Eye (tissue), 1 donor: ENCODE measurements at regions not wholly inside any gene's neighbourhood (a gene's known extent, or its start where the extent isn't known, plus 50 kb on each side); places are given as distances from the start of the nearest gene placed in this dataset.

Source experiments
- DNase-seq: peaks from one replicate; pipeline ENCODE4 v3.0.0-alpha.2; 2015

- DNase-seq: no peak
Observed at GRCh38 chr15:31474059-31474868, 147.6 kb downstream of the KLF13 start.

- no peak for DNase-seq
Observed at GRCh38 chr15:31476236-31476810, 149.7 kb downstream of the KLF13 start.

DNA sequence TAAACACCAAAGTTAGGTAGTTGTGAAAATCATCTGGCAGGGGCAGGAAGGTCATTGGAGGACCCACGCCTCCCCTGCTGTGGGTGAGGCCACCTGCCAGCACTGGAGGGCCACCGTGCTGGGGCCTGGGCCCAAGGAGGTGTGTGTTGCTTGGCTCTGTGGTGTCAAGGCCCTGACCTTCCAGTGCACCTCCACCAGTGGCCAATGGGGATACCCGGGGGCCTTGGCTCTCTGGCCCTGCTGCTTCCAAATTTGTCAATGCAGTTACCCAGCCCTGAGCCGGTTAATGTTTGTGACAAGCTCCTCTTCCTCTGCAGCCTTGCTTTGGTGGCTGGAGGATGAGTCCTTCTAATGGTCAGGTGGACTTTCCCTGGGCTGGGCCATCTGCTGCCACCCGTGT lies 150.2 kb downstream of the KLF13 start:
- no peak for DNase-seq

- DNase-seq: no peak
Observed at GRCh38 chr15:31477301-31477700, 150.7 kb downstream of the KLF13 start.

GRCh38 chr15:31477851-31478701 lies 151.4 kb downstream of the KLF13 start:
- DNase-seq: no peak

- no peak for DNase-seq
Observed at GRCh38 chr15:31478702-31479221, 152.1 kb downstream of the KLF13 start.

- DNase-seq: no peak
Observed at GRCh38 chr15:31480356-31481025, 153.9 kb downstream of the KLF13 start.

DNA sequence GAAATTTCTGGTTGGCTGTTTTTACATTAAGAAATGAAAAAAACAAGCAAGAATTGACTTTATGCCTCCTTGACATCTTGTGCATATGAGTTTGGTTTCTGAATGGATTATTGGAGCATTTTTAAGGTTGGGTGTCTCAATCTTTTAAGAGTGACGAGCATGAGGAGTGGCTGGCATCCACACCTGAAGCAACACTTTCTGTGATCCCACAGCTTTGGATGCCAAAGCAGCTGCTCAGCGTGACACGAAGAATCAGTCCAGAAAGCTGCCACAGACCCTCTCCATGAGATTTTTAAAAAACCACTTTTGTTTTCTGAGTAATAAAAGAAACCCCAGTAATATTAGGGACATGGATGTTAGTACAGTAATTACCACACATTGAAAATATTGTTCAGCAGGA lies 154.5 kb downstream of the KLF13 start:
- DNase-seq: no peak

DNA sequence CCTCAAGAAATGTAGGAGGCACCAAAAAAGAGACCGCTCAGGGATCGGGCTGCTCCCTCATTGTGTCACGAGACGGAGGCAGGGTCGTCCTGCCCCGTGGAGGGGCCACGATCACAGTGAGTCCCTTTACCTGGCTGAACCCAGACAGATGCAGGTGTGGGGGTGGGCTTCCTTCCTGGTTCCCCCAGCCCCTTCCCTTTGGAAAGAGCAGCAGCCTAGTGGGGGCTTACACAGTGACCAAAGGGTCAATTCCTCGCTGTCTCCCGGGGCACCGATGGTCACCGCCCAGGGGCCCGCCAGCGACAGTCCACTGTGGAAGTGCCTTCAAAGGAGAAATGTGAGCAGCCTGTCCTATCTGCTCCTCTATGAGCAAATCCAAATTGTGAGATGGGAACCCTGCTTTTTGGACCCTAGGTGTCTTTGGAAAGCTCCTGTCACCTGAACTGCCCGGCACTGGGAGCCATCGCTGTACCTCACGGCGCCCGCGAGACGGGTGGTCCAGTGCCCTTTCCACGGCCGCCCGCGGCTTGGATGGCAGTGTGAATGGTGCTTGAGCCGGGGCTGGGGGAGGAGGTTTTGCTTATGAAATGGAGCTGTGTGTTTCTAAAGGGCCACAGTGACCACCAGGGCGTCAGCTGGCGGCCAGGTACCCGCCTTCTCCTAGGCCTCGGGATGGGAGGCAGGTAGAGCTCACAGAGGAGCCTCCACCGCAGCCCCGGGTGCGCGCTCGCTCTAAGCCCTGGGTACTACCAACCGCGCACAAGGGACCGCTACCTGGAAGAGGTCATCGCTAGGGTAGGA lies 155.7 kb downstream of the KLF13 start:
- no peak for DNase-seq

DNA sequence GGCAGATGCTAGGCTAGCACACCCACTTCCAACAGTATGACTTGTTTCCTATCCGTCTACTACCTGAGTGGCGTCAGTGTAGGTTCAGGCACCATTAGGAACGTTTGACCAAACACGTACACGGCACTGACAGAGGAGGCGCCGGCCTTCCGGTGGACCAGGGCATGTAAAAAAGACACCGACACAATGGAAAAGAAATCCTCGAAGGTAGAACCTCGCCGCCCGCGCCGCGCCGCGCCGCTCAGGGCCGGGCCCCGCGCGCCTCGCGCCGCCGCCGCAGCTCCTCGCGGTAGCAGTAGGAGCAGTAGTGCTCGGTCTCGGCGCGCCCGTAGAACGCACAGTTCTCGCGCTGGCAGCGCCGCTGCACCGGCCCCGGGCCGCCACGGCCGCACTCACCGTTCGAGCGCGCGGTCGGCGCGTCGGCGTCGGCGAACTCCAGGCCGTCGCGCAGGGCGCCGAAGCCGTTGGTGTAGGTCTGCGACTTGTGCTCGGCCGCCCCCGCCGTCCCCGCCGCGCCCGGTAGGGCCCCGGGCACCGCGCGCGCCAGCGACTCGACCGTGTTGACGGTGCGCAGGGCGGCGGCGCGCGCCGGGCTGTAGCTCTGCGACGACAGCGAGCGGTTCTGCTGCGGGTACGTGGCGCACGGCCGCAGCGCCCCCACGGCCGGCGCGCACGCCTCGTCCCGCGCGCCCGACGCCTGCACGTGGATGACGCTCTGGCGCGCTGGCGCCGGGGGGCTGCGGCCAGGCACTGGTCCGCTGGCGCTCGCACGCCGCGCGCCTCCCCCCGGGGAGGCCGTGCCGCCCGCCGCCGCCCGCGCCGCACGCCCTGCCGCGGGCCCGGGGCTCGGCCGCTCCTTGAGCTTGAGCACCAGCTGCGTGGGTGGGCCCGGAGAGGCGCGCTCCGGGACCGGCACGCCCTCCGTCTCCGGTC lies 156.7 kb downstream of the KLF13 start:
- DNase-seq: peak; percentile 61

DNA sequence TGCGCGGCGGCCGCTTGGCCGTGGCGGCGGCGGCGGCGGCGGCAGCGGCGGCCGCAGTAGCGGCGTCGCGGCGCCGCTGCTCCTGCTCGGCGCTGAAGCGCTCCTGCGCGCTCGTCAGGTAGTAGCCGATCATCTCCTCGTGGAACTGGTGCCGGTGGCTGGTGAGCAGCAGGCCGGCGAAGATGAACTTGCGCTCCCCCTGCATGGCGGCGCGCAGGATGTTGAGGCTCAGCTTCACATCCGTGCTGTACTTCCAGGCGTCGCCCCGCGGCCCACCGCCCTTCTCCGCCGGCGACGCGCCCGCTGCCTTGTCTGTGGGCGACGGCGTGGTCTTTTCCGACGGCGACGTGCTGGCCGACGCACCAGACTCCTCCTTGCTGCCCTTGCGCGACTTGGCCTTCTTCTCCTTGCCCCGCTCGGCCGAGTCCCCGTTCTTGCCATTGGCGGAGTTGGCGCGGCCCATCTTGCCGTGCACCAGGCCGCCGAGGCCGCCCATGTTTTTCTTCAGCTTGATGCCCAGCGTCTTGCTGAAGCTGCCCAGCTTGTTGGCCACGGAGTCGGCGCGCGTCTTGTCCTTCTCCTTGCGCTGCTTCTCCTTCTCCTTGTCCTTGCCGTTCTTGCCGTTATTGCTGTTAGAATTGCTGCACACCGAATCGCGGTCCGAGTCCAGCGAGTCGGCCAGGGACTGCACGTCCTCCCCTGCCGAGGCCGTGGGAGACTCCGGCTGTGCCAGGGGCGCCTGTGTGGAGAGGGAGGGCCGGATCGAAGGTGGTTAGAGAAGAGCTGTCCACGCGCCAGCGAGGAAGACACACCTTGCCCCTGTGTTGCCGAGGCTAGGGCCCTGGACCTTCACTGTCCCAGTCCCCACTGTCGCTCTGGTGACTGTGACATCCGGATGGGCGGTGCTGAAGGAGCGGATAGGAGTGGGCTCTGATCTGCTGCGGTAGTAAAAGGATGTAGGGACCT lies 157.6 kb downstream of the KLF13 start:
- peak; percentile 36 for DNase-seq

GRCh38 chr15:31484986-31485385 lies 158.4 kb downstream of the KLF13 start:
- no peak for DNase-seq

DNA sequence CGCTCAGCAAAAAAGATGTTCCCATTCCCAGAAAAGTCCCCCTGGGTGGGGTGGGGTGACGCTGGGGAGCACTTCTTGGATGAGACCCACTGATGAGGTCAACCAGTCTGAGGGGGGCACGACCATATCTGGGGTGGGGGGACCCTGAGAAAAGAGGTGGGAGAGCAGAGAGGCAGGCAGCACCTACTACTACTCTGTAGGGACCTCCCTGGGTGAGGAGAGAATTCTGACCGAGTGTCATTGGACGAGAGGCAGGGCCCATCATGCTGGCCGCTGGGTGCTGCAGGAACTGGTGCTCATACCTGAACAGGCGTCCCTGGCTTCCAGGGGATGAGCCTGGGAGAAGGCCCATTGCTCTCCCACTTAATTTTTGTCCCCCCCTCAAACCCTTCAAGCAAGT lies 158.8 kb downstream of the KLF13 start:
- DNase-seq: no peak

DNA sequence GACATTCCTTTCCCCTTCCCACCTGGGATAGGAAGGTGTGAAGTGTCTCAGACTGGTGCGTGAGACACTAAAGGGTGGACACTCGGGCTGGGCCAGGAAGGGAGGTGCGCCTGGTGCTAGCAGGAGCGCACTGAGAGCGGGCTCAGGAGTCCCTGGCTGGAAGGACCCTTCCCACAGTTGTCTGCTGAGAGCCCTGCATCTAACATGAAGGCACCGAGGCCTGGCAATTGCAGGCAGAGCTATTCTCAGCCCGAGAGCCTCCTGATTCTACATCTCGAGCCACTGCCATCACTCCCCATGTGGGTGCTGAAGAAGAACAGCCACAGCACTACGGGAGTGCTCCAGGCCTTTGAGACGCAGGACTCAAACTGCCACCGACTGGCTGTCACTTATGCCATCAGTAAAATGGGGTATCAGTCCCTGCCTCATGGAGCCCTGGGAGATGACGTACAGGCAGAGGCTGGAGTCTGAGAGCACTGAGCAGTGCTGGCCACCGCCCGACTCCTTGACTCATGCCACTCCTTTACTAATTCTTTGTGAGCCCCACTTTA lies 159.4 kb downstream of the KLF13 start:
- no peak for DNase-seq

DNA sequence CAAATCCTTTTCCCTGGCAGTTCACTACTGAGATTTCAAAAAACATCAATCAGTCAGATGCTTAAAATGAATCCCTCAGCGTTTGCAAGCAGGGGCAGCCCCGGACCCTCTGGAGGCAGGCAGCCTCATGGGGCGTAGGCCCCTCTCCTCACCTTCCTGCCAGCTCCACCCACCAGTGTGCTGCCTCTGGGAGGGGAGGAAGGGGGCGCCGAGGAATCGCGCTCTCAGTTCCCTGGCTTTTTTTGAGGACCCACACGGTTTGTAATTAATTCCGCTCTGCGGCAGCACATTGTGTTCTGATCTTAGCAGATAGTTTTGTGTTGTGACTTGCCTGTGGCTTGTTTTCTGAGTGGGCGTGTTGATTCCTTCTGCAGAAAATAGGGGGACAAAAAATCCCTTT lies 159.9 kb downstream of the KLF13 start:
- peak; percentile 23 for DNase-seq

GRCh38 chr15:31486906-31487695 lies 160.5 kb downstream of the KLF13 start:
- DNase-seq: no peak

GRCh38 chr15:31487811-31488436 lies 161.3 kb downstream of the KLF13 start:
- no peak for DNase-seq
